ENCODE measurements at regions not wholly inside any gene's neighbourhood (a gene's known extent, or its start where the extent isn't known, plus 50 kb on each side); places are given as distances from the start of the nearest gene placed in this dataset.

GRCh38 chr2:15712551-15713342 is 121.1 kb downstream of the DDX1 start:
- Histone ChIP-seq H3K4me3 (replicated peaks; ENCODE audit: low read depth, low read length) (no peak overlapping the region), H3K27me3 (replicated peaks; ENCODE audit: control insufficient read depth, insufficient read depth, low read length) (peaks cover 1% of the 10 kb centered on the region; the same call in 1 of the 2 replicates), H3K36me3 (ENCODE audit: control insufficient read depth, insufficient read depth, low read length) (no peaks in the 10 kb centered on the region)
- TF ChIP-seq CTCF (IDR thresholded peaks at IDR 0.05; ENCODE audit: insufficient read depth, low read length, poor library complexity, severe bottlenecking), result no peak
- no peak for DNase-seq (ENCODE audit: extremely low read depth, insufficient read length)

DNA sequence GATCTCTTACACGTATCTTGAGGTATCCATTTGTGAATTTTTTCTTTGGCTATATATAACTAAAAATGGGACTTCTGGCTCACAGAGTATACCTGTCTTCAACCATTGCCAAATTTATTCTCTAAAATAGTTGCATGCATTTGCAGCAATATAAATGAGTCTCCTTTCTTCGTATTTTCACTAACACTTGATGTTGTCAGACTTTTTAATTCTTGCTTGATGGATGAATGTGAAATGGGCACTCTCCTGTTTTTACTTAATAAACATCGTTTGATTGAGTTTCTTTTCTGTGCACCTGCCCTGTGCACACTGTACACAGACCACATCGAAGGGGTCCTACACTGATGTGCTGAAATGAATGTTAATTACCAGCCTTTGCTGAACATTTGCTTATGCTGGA is 121.8 kb downstream of the DDX1 start:
- no peak for DNase-seq (ENCODE audit: extremely low read depth, insufficient read length)
- no peak for TF ChIP-seq CTCF (IDR thresholded peaks at IDR 0.05; ENCODE audit: insufficient read depth, low read length, poor library complexity, severe bottlenecking)
- H3K27me3 ChIP-seq (replicated peaks; ENCODE audit: control insufficient read depth, insufficient read depth, low read length), result peaks cover 1% of the 10 kb centered on the region; the same call in 1 of the 2 replicates
- H3K4me3 ChIP-seq (replicated peaks; ENCODE audit: low read depth, low read length), result no peak overlapping the region
- H3K36me3 ChIP-seq (ENCODE audit: control insufficient read depth, insufficient read depth, low read length), result no peaks in the 10 kb centered on the region

- no peak for TF ChIP-seq CTCF (IDR thresholded peaks at IDR 0.05; ENCODE audit: insufficient read depth, low read length, poor library complexity, severe bottlenecking)
- no peak for DNase-seq (ENCODE audit: extremely low read depth, insufficient read length)
- H3K4me3 ChIP-seq (replicated peaks; ENCODE audit: low read depth, low read length), result no peak overlapping the region
- H3K27me3 ChIP-seq (replicated peaks; ENCODE audit: control insufficient read depth, insufficient read depth, low read length), result peaks cover 1% of the 10 kb centered on the region; the same call in 1 of the 2 replicates
- no peaks in the 10 kb centered on the region for H3K36me3 ChIP-seq (ENCODE audit: control insufficient read depth, insufficient read depth, low read length)
These were observed 122.3 kb downstream of the DDX1 start for GRCh38 chr2:15714002-15714401.

DNA sequence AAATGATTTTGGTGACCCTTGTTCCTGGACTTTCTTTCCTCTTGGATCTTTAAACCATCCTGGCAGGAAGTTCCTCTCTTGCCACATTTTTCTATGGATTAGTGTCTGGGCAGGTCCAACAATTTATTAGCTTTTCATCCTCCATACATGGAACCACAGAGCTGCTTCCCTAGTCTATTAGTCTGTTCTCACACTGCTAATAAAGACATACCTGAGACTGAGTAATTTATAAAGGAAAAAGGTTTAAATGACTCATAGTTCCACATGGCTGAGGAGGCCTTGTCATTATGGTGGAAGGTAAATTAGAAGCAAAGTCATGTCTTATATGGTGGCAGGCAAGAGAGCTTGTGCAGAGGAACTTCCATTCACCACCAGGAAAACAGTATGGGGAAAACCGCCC is 122.9 kb downstream of the DDX1 start:
- Histone ChIP-seq H3K27me3 (replicated peaks; ENCODE audit: control insufficient read depth, insufficient read depth, low read length) (peaks cover 1% of the 10 kb centered on the region; the same call in 1 of the 2 replicates), H3K4me3 (replicated peaks; ENCODE audit: low read depth, low read length) (no peak overlapping the region), H3K36me3 (ENCODE audit: control insufficient read depth, insufficient read depth, low read length) (no peaks in the 10 kb centered on the region)
- no peak for TF ChIP-seq CTCF (IDR thresholded peaks at IDR 0.05; ENCODE audit: insufficient read depth, low read length, poor library complexity, severe bottlenecking)
- no peak for DNase-seq (ENCODE audit: extremely low read depth, insufficient read length)

DNA sequence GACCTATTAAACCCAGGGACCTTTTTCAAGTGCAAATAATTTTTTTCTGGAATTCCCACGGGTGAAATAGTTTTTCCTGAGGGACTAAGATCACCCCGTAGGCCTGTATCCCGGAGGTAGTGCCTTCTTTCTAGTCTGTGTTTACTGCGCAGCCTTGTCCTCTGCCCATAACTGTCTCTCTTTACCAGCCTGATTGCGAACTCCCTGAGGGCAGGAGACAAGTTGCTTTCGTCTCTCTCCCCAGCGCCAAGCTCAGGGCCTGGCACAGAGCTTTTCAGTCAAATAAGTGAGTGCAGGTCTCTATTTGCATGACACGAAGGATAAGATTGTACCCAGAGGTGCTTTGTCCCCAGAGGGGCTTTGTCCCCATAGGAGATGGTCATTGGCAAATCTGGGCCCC is 123.9 kb downstream of the DDX1 start:
- Histone ChIP-seq H3K36me3 (ENCODE audit: control insufficient read depth, insufficient read depth, low read length) (no peaks in the 10 kb centered on the region), H3K4me3 (replicated peaks; ENCODE audit: low read depth, low read length) (no peak overlapping the region), H3K27me3 (replicated peaks; ENCODE audit: control insufficient read depth, insufficient read depth, low read length) (peaks cover 1% of the 10 kb centered on the region; the same call in 1 of the 2 replicates)
- no peak for DNase-seq (ENCODE audit: extremely low read depth, insufficient read length)
- TF ChIP-seq CTCF (IDR thresholded peaks at IDR 0.05; ENCODE audit: insufficient read depth, low read length, poor library complexity, severe bottlenecking), result no peak

All from GM06990 (cell line).